HUES6 (cell line): ENCODE measurements at regions not wholly inside any gene's neighbourhood (a gene's known extent, or its start where the extent isn't known, plus 50 kb on each side); places are given as distances from the start of the nearest gene placed in this dataset.

Experiments
- H3K27ac ChIP-seq: 2 replicates; pipeline ENCODE4 v1.7.0; 2013; ENCODE audit warnings: low read depth, mild to moderate bottlenecking, low read length, inconsistent platforms
- H3K27me3 ChIP-seq: 2 replicates; pipeline ENCODE4 v1.6.1; 2013; ENCODE audit warnings: low read length; ENCODE audit not compliant: control insufficient read depth, insufficient read depth
- H3K36me3 ChIP-seq: 2 replicates; pipeline ENCODE4 v1.6.1; 2013; ENCODE audit warnings: low read length; ENCODE audit not compliant: control insufficient read depth, insufficient read depth
- H3K4me1 ChIP-seq: 2 replicates; pipeline ENCODE4 v1.6.1; 2013; ENCODE audit warnings: low read length; ENCODE audit not compliant: control insufficient read depth, insufficient read depth
- H3K4me3 ChIP-seq: 2 replicates; pipeline ENCODE4 v1.5.1; 2013; ENCODE audit warnings: low read depth, low read length
- H3K9ac ChIP-seq: one replicate; pipeline ENCODE4 v1.6.1; 2013; ENCODE audit warnings: mild to moderate bottlenecking, low read length
- H3K9me3 ChIP-seq: 2 replicates; pipeline ENCODE4 v1.6.1; 2013; ENCODE audit warnings: low read depth, low read length; ENCODE audit not compliant: control insufficient read depth, insufficient read depth

DNA sequence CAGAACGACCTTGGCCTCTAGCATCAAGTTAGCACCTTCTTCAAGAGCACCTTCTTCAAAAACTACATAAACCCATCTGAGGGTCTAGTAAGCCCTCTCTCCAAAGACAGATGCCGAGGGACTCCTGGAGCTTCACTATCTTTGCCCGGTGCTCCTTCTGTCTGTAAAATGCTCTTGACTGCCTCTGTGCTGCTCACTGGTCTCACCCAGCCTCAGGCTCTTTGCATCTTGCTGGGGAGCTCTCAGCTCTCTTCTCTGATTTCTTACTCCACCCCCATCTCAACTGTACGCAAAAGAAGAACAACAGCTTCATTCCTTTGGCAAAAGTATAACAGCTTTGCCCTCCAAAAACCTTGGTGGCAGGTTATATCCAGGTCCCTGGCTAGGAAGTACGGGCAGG, 404.2 kb downstream of the KLF12 start:
- Histone ChIP-seq H3K4me1 (peaks cover 22% of the 10 kb centered on the region), H3K9me3 (no peaks in the 10 kb centered on the region), H3K36me3 (no peaks in the 10 kb centered on the region)

DNA sequence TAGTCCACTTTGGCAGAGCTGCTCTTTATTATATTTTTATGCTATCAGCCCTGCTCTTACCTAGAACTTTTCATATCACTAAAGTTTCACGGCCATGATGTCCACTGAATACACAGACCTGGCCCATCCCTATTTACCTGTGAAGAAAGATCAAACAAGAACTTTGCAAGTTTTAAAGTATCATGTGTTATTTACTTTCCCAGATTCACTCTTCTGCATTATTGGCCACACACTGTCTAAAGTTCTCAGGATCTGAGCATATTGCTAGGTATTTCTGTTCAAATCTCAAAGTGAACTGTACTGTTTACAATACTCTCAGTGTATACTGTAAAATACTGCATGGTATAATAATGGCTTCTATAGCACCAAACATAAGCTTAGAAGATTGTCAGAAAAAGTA, 405.2 kb downstream of the KLF12 start:
- H3K9me3 ChIP-seq, result no peaks in the 10 kb centered on the region
- no peaks in the 10 kb centered on the region for H3K36me3 ChIP-seq
- no peaks in the 10 kb centered on the region for H3K27me3 ChIP-seq
- no peak overlapping the region for H3K4me3 ChIP-seq
- no peak overlapping the region for H3K9ac ChIP-seq
- H3K4me1 ChIP-seq, result peaks cover 22% of the 10 kb centered on the region
- no peak overlapping the region for H3K27ac ChIP-seq

More for the DNA sequence above, 404.2 kb downstream of the KLF12 start:
- Histone ChIP-seq H3K27ac (no peak overlapping the region), H3K27me3 (no peaks in the 10 kb centered on the region), H3K9ac (no peak overlapping the region), H3K4me3 (no peak overlapping the region)

DNA sequence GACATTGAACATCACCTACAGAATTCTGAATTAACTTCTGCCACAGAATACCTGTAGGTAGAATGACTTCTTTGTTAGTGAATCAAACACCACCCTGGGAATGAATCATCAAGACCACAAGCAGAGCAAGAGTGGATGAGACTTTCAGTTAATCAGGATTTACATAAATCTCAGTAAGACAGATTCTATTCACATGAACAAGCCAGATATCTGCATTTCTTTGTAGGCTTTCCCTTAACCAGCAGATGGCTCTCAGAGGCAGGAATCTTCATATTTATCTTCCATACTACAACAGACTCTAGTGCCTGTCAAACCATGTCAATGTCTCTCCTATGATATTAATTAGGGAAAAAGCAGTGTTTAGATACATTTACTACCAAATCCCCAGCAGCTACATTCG, 412.1 kb downstream of the KLF12 start:
- no peak overlapping the region for H3K9ac ChIP-seq
- H3K9me3 ChIP-seq, result no peaks in the 10 kb centered on the region
- H3K36me3 ChIP-seq, result no peaks in the 10 kb centered on the region
- no peaks in the 10 kb centered on the region for H3K27me3 ChIP-seq
- H3K4me3 ChIP-seq, result no peak overlapping the region
- H3K4me1 ChIP-seq, result peaks cover 30% of the 10 kb centered on the region
- H3K27ac ChIP-seq, result peak overlapping the region; percentile 76; the same call in 1 of the 2 replicates

DNA sequence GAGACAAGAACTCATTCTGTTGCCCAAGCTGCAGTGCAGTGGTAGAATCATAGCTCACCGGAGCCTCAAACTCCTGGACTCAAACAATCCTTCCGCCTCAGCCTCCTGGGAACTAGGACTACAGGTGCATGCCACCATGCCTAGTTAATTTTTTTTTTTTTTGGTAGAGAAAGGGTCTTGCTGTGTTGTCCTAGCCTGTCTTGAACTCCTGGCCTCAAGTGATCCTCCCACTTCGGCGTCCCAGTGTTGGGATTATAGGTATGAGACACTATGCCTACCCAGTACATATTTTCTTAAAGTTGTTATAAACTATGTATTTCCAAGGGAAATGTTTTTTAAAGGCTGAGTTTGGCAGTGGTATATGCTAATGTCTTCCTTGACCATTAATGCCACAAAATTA, 412.6 kb downstream of the KLF12 start:
- H3K27me3 ChIP-seq, result no peaks in the 10 kb centered on the region
- H3K9ac ChIP-seq, result no peak overlapping the region
- H3K4me3 ChIP-seq, result no peak overlapping the region
- H3K27ac ChIP-seq, result peak overlapping the region; percentile 39; the same call in 1 of the 2 replicates
- no peaks in the 10 kb centered on the region for H3K36me3 ChIP-seq
- peaks cover 30% of the 10 kb centered on the region for H3K4me1 ChIP-seq
- no peaks in the 10 kb centered on the region for H3K9me3 ChIP-seq

DNA sequence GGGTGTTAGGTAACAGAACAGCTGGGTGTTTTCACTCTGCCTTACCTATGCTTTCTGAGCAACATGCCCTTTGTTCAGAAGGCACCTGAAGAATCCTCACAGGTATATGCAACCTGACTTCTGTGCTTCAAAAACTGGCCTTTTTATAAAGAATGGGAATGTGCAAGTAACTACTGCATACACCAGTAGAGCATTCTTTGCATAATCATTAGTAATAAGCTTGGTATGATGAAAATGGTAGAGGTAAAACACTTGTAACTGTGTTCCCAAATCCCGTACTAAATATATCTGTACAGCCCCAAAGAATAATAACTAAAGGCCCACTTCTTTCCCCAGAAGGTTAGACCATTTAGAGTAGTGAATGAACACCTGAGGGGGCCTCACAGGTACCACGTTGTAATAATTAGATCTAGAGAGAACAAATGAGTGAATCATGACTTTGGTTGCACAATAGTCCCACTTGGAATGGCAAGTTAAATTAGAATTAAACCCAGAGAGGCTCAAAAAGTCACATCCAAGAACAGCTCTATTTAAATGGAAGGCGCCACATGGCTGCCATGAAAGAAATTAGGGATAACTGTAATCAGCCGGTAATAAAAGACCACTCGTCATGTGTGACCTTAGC, 413.9 kb downstream of the KLF12 start:
- Histone ChIP-seq H3K27me3 (no peaks in the 10 kb centered on the region), H3K4me3 (no peak overlapping the region), H3K36me3 (no peaks in the 10 kb centered on the region), H3K9ac (no peak overlapping the region), H3K9me3 (no peaks in the 10 kb centered on the region), H3K27ac (no peak overlapping the region), H3K4me1 (peaks cover 30% of the 10 kb centered on the region)

DNA sequence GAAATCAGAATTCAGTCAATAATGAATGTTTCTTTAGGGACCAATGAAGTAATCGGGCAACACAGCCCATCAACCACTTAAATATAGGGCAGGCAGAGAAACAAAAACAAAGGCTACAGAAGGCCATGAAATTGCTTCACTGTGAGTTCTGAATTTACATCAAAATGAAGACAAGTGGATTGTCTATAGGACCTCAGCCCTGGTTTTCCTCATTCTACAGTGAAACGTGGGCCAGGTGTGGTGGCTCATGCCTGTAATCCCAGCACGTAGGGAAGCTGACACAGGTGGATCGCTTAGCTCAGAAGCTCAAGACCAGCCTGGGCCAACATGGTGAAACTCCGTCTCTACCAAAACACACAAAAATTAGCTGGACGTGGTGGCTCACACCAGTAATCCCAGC, 416.0 kb downstream of the KLF12 start:
- Histone ChIP-seq H3K4me3 (no peak overlapping the region), H3K4me1 (peaks cover 30% of the 10 kb centered on the region), H3K9ac (no peak overlapping the region), H3K9me3 (no peaks in the 10 kb centered on the region), H3K27me3 (no peaks in the 10 kb centered on the region), H3K36me3 (no peaks in the 10 kb centered on the region), H3K27ac (no peak overlapping the region)

DNA sequence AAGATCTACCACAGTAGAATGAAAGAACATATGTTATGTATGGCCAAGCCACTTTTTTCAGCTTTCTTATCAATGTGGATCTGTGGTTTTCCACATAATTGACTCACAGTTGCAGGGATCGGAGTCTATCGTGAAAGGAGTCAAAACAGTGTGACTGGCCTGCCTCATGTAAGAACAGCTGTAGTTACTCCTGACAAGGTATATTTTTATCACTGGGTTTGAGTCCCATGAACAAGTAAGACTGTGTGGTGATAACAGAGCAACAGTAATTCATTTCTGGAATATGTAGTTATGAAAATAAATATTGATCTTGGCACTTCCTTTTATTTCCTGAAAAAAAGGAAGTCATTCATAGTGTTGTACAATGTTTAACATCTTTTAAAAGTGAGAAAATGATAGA, 416.6 kb downstream of the KLF12 start:
- no peaks in the 10 kb centered on the region for H3K27me3 ChIP-seq
- H3K4me1 ChIP-seq, result peaks cover 24% of the 10 kb centered on the region
- H3K4me3 ChIP-seq, result no peak overlapping the region
- no peaks in the 10 kb centered on the region for H3K9me3 ChIP-seq
- H3K36me3 ChIP-seq, result no peaks in the 10 kb centered on the region
- no peak overlapping the region for H3K27ac ChIP-seq
- no peak overlapping the region for H3K9ac ChIP-seq

DNA sequence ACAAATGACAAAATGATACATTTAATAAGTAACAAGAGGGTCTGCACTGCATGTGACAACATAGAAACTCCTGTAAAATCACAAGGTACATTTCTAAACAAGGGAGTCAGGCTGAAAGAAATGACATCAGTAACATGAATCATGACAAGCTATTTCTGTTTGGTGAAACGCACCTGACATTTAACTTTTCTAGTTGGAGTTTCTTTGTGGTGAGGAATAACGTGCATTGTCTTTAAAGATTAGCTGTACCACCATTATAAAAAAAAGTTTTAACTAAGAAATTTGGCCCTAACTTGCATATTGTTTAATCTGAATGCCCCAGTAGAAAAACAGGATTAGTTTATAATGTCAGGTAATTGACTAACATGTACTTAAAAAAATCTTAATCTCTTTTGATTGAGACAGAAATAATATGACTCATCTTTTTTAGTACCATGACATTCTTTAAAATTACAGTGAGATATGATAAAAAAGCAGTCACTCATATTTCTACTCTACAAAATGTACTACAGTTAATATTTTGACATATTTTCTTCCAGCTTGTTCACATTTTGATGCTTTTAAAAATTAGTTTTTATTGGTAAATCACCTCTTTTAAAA, 418.2 kb downstream of the KLF12 start:
- Histone ChIP-seq H3K27me3 (no peaks in the 10 kb centered on the region), H3K9me3 (no peaks in the 10 kb centered on the region), H3K9ac (no peak overlapping the region), H3K4me1 (peaks cover 14% of the 10 kb centered on the region; the same call in 1 of the 2 replicates), H3K4me3 (no peak overlapping the region), H3K36me3 (no peaks in the 10 kb centered on the region), H3K27ac (no peak overlapping the region)

DNA sequence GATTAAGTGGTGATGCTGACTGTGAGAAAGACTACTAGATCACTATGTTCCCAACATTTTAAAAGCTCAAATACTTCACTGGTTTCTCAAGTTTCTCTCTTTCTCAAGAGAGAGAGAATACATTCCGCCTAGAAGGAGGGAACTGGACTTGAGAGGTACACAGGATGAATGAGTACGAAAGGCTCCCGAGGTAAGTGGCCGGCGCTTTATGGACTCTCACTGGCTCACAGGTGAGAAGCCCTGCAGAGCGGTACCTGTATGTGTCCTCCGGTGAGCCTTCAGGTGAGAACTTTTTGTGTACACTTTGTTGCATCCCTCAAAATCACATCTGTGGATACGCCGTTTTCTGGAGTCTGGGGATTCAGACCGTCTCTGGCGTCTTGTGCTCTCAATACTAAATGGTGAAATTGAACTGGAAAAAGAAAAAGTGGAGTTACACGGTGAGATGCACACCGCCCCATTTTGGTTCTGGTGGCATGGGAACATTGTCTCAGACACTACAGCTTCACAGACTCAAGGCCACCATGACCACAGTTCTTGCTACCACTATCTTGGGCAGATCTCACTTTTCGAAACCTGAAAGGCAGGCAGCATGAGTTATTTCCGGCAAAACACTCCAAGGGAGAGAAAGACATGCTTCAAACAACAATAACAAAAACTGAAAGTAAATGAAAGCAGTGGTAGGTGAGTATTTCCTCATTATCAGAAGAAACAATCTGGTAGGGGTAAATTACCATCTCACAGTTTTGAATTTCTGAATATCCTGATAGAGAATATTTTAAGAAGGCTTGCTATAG, 418.9 kb downstream of the KLF12 start:
- H3K9me3 ChIP-seq, result no peaks in the 10 kb centered on the region
- no peaks in the 10 kb centered on the region for H3K27me3 ChIP-seq
- no peaks in the 10 kb centered on the region for H3K36me3 ChIP-seq
- no peak overlapping the region for H3K4me3 ChIP-seq
- peaks cover 14% of the 10 kb centered on the region; the same call in 1 of the 2 replicates for H3K4me1 ChIP-seq
- no peak overlapping the region for H3K27ac ChIP-seq
- H3K9ac ChIP-seq, result no peak overlapping the region

DNA sequence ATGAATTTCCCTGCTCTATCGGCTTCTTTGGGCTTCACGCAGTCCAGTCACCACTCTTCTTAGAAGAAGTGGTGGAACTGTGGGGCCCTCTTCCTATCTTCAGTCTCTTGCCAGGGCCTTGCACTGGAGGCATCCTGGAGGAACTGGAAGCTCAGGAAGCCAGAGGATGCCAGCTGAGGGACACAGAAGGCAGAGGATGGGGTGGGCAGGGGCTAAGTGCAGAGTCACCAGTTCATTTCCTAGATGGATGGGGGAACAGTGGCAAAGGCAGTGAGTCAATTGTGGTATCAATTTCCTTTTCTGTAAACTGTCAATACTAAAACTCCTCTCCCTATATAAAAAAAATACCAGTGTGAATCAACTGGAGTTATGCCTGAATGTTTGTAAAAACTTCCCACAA, 419.7 kb downstream of the KLF12 start:
- Histone ChIP-seq H3K27me3 (no peaks in the 10 kb centered on the region), H3K27ac (no peak overlapping the region), H3K9me3 (no peaks in the 10 kb centered on the region), H3K36me3 (no peaks in the 10 kb centered on the region), H3K4me3 (no peak overlapping the region), H3K4me1 (peaks cover 10% of the 10 kb centered on the region; the same call in 1 of the 2 replicates), H3K9ac (no peak overlapping the region)

DNA sequence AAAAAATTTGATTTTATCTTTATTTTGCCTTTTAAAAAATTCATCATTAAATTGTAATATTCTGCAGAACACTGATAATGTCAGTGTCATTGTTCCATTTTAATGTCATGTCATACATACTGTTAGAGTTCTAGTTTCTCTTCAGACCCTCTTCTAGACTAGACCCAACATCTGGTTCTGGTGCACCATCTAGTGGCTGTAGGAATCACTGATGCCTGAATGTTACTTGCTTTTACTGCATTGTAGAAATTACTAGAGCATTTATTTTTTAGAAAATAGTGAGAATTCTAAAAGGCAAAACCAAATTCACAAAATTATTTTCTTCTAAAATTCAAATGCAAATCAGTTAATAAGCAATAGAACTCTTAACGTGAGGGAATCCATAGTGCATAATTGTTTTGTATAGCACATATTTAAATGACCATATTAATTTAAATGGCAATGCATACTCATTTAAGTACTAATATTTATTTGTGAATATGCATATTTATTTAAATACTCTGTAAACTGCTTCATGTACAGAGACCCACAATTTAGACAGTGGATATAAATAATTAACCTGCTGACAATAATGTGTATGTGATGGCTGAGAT, 425.7 kb downstream of the KLF12 start:
- Histone ChIP-seq H3K9ac (no peak overlapping the region), H3K36me3 (no peaks in the 10 kb centered on the region), H3K27me3 (no peaks in the 10 kb centered on the region), H3K9me3 (no peaks in the 10 kb centered on the region), H3K4me1 (no peaks in the 10 kb centered on the region), H3K27ac (no peak overlapping the region), H3K4me3 (no peak overlapping the region)
